ENCODE measurements at regions not wholly inside any gene's neighbourhood (a gene's known extent, or its start where the extent isn't known, plus 50 kb on each side); places are given as distances from the start of the nearest gene placed in this dataset.

GRCh38 chr5:125421006-125421405 is 674.6 kb upstream of the ZNF608 start:
- Histone ChIP-seq H3K9me3 (no peaks in the 10 kb centered on the region), H3K36me3 (ENCODE audit: low read depth) (no peaks in the 10 kb centered on the region), H3K4me3 (no peak overlapping the region), H3K4me1 (ENCODE audit: low read depth) (no peaks in the 10 kb centered on the region)
- intact Hi-C loops (cut with DNase I, micrococcal nuclease), result no loop called here
- DNase-seq, result no peak
- ATAC-seq, result no peak
- no peak for TF ChIP-seq CTCF (IDR thresholded peaks at IDR 0.05)

GRCh38 chr5:125422342-125422741 is 675.9 kb upstream of the ZNF608 start:
- H3K36me3 ChIP-seq (ENCODE audit: low read depth), result no peaks in the 10 kb centered on the region
- no peaks in the 10 kb centered on the region for H3K4me1 ChIP-seq (ENCODE audit: low read depth)
- no peak for TF ChIP-seq CTCF (IDR thresholded peaks at IDR 0.05)
- H3K4me3 ChIP-seq, result no peak overlapping the region
- no peaks in the 10 kb centered on the region for H3K9me3 ChIP-seq
- intact Hi-C loops (cut with DNase I, micrococcal nuclease), result no loop called here
- no peak for ATAC-seq
- no peak for DNase-seq

GRCh38 chr5:125424402-125425141 is 678.1 kb upstream of the ZNF608 start:
- TF ChIP-seq CTCF (IDR thresholded peaks at IDR 0.05), result no peak
- no peaks in the 10 kb centered on the region for H3K9me3 ChIP-seq

GRCh38 chr5:125429498-125429897 is 683.1 kb upstream of the ZNF608 start:
- ATAC-seq (no peak), DNase-seq (no peak)
- intact Hi-C loops (cut with DNase I, micrococcal nuclease), result no loop called here
- Histone ChIP-seq H3K4me1 (ENCODE audit: low read depth) (no peaks in the 10 kb centered on the region), H3K36me3 (ENCODE audit: low read depth) (no peaks in the 10 kb centered on the region), H3K4me3 (no peak overlapping the region), H3K9me3 (no peaks in the 10 kb centered on the region)
- TF ChIP-seq CTCF (IDR thresholded peaks at IDR 0.05), result no peak

More at GRCh38 chr5:125424402-125425141, 678.1 kb upstream of the ZNF608 start:
- ATAC-seq (no peak), DNase-seq (no peak)
- H3K36me3 ChIP-seq (ENCODE audit: low read depth), result no peaks in the 10 kb centered on the region
- intact Hi-C loops (cut with DNase I, micrococcal nuclease), result no loop called here
- no peak overlapping the region for H3K4me3 ChIP-seq
- no peaks in the 10 kb centered on the region for H3K4me1 ChIP-seq (ENCODE audit: low read depth)

- intact Hi-C loops (cut with DNase I, micrococcal nuclease), result no loop called here
- Histone ChIP-seq H3K4me3 (no peak overlapping the region), H3K4me1 (ENCODE audit: low read depth) (no peaks in the 10 kb centered on the region), H3K36me3 (ENCODE audit: low read depth) (no peaks in the 10 kb centered on the region), H3K9me3 (no peaks in the 10 kb centered on the region)
- TF ChIP-seq CTCF (IDR thresholded peaks at IDR 0.05), result no peak
- DNase-seq (no peak), ATAC-seq (no peak)
These were observed 687.0 kb upstream of the ZNF608 start for GRCh38 chr5:125433457-125433856.

- DNase-seq (no peak), ATAC-seq (no peak)
- no peaks in the 10 kb centered on the region for H3K9me3 ChIP-seq
- no peak for TF ChIP-seq CTCF (IDR thresholded peaks at IDR 0.05)
- H3K4me1 ChIP-seq (ENCODE audit: low read depth), result no peaks in the 10 kb centered on the region
- H3K4me3 ChIP-seq, result no peak overlapping the region
- H3K36me3 ChIP-seq (ENCODE audit: low read depth), result no peaks in the 10 kb centered on the region
- intact Hi-C loops (cut with DNase I, micrococcal nuclease), result no loop called here
These were observed 692.8 kb upstream of the ZNF608 start for GRCh38 chr5:125439243-125439642.

Measured in mucosa of descending colon (tissue), 3 donors.